HCT116 (cell line): ENCODE measurements at regions not wholly inside any gene's neighbourhood (a gene's known extent, or its start where the extent isn't known, plus 50 kb on each side); places are given as distances from the start of the nearest gene placed in this dataset.

Source experiments
- ATAC-seq: fragments of 200-7000 bp; cut with Tn5 transposase; 2 replicates; pipeline ENCODE4 v1.9.1; 2020; ENCODE audit warnings: mild to moderate bottlenecking, moderate library complexity
- BruUV-seq: library from RNA; stranded (reverse); fragments of 400-500 nt; replicated peaks from 2 replicates; lab custom pipeline; 2021; lab: Mats Ljungman, UMichigan
- CTCF ChIA-PET: fragments of 300-600 bp; sonication (Branson Sonifier 250); formaldehyde crosslinking; loops from one replicate; lab custom pipeline; 2021; ENCODE audit warnings: antibody characterized with exemption; lab: Charles Lee
- POLR2A ChIA-PET: fragments of 300-600, 350-600 bp; sonication (Branson Sonifier 250); formaldehyde crosslinking; loops from one replicate; lab custom pipeline; 2021; ENCODE audit warnings: antibody characterized with exemption; lab: Charles Lee
- RAD21 ChIA-PET, 2 experiments: fragments of 300-600 bp; sonication (Branson Sonifier 250); formaldehyde crosslinking; loops; one replicate each; lab custom pipeline; 2023; ENCODE audit warnings: low total read pairs in 2 of 2; ENCODE audit not compliant: uncharacterized antibody in 2 of 2, unreplicated experiment in 2 of 2, low non-redundant PET in 1 of 2; lab: Charles Lee
- DNase-seq: peaks from one replicate; pipeline ENCODE4 v3.0.0-alpha.2; 2010; ENCODE audit warnings: low read depth, low spot score
- H2AFZ ChIP-seq: fragments of 200-600 bp; shearing (Covaris generic), sonication (generic); 2 replicates; pipeline ENCODE4 v1.6.1; 2017; ENCODE audit warnings: low read depth, mixed run types, mixed read lengths, antibody characterized with exemption, low read length; ENCODE audit not compliant: poor library complexity, severe bottlenecking
- H3K27ac ChIP-seq: 2 replicates; pipeline ENCODE4 v1.5.1; 2012; ENCODE audit warnings: low read depth, low read length
- H3K27me3 ChIP-seq: fragments of 200-600 bp; sonication (generic); 2 replicates; pipeline ENCODE4 v1.6.1; 2016; ENCODE audit warnings: mixed run types, low read length, mixed read lengths; ENCODE audit not compliant: insufficient read depth
- H3K36me3 ChIP-seq, 2 experiments: fragments of 200-500 bp in 1 of 2; fragments of 200-600 bp in 1 of 2; sonication (Bioruptor generic) in 1 of 2; sonication (generic) in 1 of 2; 2 replicates each; pipeline versions ENCODE4 v1.5.1 to v1.6.1; 2014 to 2016; ENCODE audit warnings: low read length in 2 of 2, inconsistent platforms in 1 of 2, mixed read lengths in 1 of 2, mixed run types in 1 of 2; ENCODE audit not compliant: insufficient read depth in 2 of 2, control insufficient read depth in 1 of 2
- H3K4me1 ChIP-seq, 2 experiments: fragments of 200-600 bp in 1 of 2; sonication (generic) in 1 of 2; 2 replicates each; pipeline versions ENCODE4 v1.5.1 to v1.6.1; 2012 to 2017; ENCODE audit warnings: low read length in 2 of 2, inconsistent platforms in 1 of 2, mild to moderate bottlenecking in 1 of 2, mixed read lengths in 1 of 2, mixed run types in 1 of 2, moderate library complexity in 1 of 2; ENCODE audit not compliant: insufficient read depth in 2 of 2, control insufficient read depth in 1 of 2
- H3K4me2 ChIP-seq: fragments of 200-600 bp; sonication (generic); 2 replicates; pipeline ENCODE4 v1.6.1; 2017; ENCODE audit warnings: mixed run types, low read length, mixed read lengths
- H3K4me3 ChIP-seq, 2 experiments: fragments of 200-600 bp in 1 of 2; sonication (generic) in 1 of 2; replicated peaks in 1 of 2; 2 replicates each; pipeline ENCODE4 v1.5.1; 2011 to 2016; ENCODE audit warnings: low read length in 2 of 2, control low read depth in 1 of 2, low read depth in 1 of 2, mild to moderate bottlenecking in 1 of 2, mixed read lengths in 1 of 2, mixed run types in 1 of 2
- H3K79me2 ChIP-seq: fragments of 200-600 bp; sonication (generic); 2 replicates; pipeline ENCODE4 v1.6.1; 2017; ENCODE audit warnings: mild to moderate bottlenecking, mixed run types, low read length, moderate library complexity, mixed read lengths; ENCODE audit not compliant: insufficient read depth
- H3K9ac ChIP-seq: fragments of 200-600 bp; sonication (generic); 2 replicates; pipeline ENCODE4 v1.6.1; 2016; ENCODE audit warnings: low read length, mixed read lengths
- H3K9me2 ChIP-seq: fragments of 200-600 bp; sonication (generic), shearing (Covaris generic); 2 replicates; pipeline ENCODE4 v1.6.1; 2017; ENCODE audit warnings: mixed run types, mild to moderate bottlenecking, moderate library complexity; ENCODE audit not compliant: insufficient read depth
- H3K9me3 ChIP-seq, 2 experiments: fragments of 200-500 bp in 1 of 2; fragments of 200-600 bp in 1 of 2; sonication (Bioruptor generic) in 1 of 2; sonication (generic) in 1 of 2; 2 replicates each; pipeline ENCODE4 v1.6.1; 2014 to 2017; ENCODE audit warnings: low read length in 2 of 2, mixed read lengths in 2 of 2, inconsistent platforms in 1 of 2, low read depth in 1 of 2, mild to moderate bottlenecking in 1 of 2, mixed run types in 1 of 2, moderate library complexity in 1 of 2; ENCODE audit not compliant: control insufficient read depth in 1 of 2, insufficient read depth in 1 of 2
- H4K20me1 ChIP-seq: fragments of 200-600 bp; sonication (generic), shearing (Covaris generic); 2 replicates; pipeline ENCODE4 v1.6.1; 2017; ENCODE audit warnings: mixed run types, mild to moderate bottlenecking, moderate library complexity; ENCODE audit not compliant: insufficient read depth
- ATF3 ChIP-seq: IDR thresholded peaks from 2 replicates; pipeline ENCODE4 v1.6.1; 2012
- CBX3 ChIP-seq: IDR thresholded peaks from 2 replicates; pipeline ENCODE4 v1.6.1; 2012; ENCODE audit warnings: low read depth
- CEBPB ChIP-seq: IDR thresholded peaks from 2 replicates; pipeline ENCODE4 v1.6.1; 2012; ENCODE audit warnings: low read depth
- EGR1 ChIP-seq: IDR thresholded peaks from 2 replicates; pipeline ENCODE4 v1.6.1; 2012; ENCODE audit warnings: low read depth
- ELF1 ChIP-seq: IDR thresholded peaks from 2 replicates; pipeline ENCODE4 v1.6.1; 2012; ENCODE audit warnings: low read depth, borderline replicate concordance
- FOSL1 ChIP-seq: IDR thresholded peaks from 2 replicates; pipeline ENCODE4 v1.6.1; 2012; ENCODE audit warnings: low read depth
- JUND ChIP-seq: IDR thresholded peaks from 2 replicates; pipeline ENCODE4 v1.6.1; 2012
- POLR2A ChIP-seq: IDR thresholded peaks from 2 replicates; pipeline ENCODE4 v1.7.0; 2011; ENCODE audit warnings: borderline replicate concordance; ENCODE audit not compliant: insufficient read depth, insufficient read length; ENCODE audit errors: extremely low read depth
- RAD21 ChIP-seq: IDR thresholded peaks from 2 replicates; pipeline ENCODE4 v1.6.1; 2012; ENCODE audit warnings: low read depth, mild to moderate bottlenecking
- SP1 ChIP-seq: IDR thresholded peaks from 2 replicates; pipeline ENCODE4 v1.6.1; 2012; ENCODE audit warnings: low read depth
- TCF7L2 ChIP-seq: IDR thresholded peaks from 2 replicates; pipeline ENCODE4 v1.7.0; 2011; ENCODE audit warnings: borderline replicate concordance, inconsistent platforms; ENCODE audit not compliant: insufficient read depth, insufficient read length; ENCODE audit errors: extremely low read depth
- YY1 ChIP-seq: IDR thresholded peaks from 2 replicates; pipeline ENCODE4 v1.6.1; 2011; ENCODE audit warnings: low read length, low read depth, moderate library complexity, mild to moderate bottlenecking; ENCODE audit not compliant: insufficient replicate concordance; ENCODE audit errors: extremely low read depth
- ZBTB33 ChIP-seq: IDR thresholded peaks from 2 replicates; pipeline ENCODE4 v1.6.1; 2011; ENCODE audit warnings: mild to moderate bottlenecking, low read length, moderate library complexity; ENCODE audit not compliant: insufficient replicate concordance; ENCODE audit errors: extremely low read depth
- ZNF274 ChIP-seq: fragments of 200-500 bp; sonication (Bioruptor generic); IDR thresholded peaks from 2 replicates; pipeline ENCODE4 v1.6.1; 2014; ENCODE audit warnings: mild to moderate bottlenecking, low read depth, low read length, inconsistent platforms
- intact Hi-C: fragments of 100-400 bp; cut with micrococcal nuclease; formaldehyde crosslinking; loops from 2 replicates; pipeline ENCODE4 v1.10.0; 2022
- TF ChIP-seq, protein P1 (sequence below): IDR thresholded peaks from 2 replicates; pipeline ENCODE4 v1.6.1; 2012

DNA sequence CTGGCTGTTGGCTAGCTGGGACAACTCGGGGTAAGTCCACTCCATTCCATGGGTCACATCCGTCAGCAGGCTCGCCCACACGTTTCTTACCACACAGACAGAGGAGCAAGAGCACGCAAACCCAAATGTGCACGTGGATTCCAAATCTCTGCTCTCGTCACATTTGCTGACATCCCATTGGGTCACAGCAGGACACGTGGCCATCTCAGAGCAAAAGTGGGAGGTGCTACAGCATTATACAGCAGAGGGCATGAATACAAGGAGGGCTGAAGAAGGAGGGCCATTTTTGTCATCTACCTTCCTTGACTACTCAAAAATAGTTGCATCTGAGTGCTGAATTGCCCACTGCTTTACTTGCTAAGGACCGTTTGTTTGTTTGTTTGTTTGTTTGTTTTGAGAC is 84.7 kb downstream of the RBBP6 start:
- H3K27ac ChIP-seq = no peak overlapping the region
- BruUV-seq = no TSS peak
- H3K9me2 ChIP-seq = no peaks in the 10 kb centered on the region
- POLR2A ChIA-PET = no interaction called here
- H3K4me3 ChIP-seq = no peak overlapping the region
- H4K20me1 ChIP-seq = no peaks in the 10 kb centered on the region
- no peak overlapping the region for H2AFZ ChIP-seq
- TF ChIP-seq ELF1 (no peak), JUND (no peak), YY1 (no peak), ATF3 (no peak), ZBTB33 (no peak), RAD21 (no peak), CEBPB (no peak), CBX3 (no peak), ZNF274 (no peak), EGR1 (no peak), FOSL1 (no peak), SP1 (no peak), TCF7L2 (no peak), POLR2A (no peak)
- TF ChIP-seq, protein P1, sequence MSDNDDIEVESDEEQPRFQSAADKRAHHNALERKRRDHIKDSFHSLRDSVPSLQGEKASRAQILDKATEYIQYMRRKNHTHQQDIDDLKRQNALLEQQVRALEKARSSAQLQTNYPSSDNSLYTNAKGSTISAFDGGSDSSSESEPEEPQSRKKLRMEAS = no peak
- intact Hi-C loops = no loop called here
- H3K36me3 ChIP-seq = no peaks in the 10 kb centered on the region
- H3K4me1 ChIP-seq = no peaks in the 10 kb centered on the region
- CTCF ChIA-PET = no interaction called here
- H3K27me3 ChIP-seq = no peaks in the 10 kb centered on the region
- ATAC-seq (no peak), DNase-seq (no peak)
- no peaks in the 10 kb centered on the region for H3K79me2 ChIP-seq
- H3K9me3 ChIP-seq = no peaks in the 10 kb centered on the region
- RAD21 ChIA-PET = no interaction called here
- H3K4me2 ChIP-seq = no peak overlapping the region
- H3K9ac ChIP-seq = no peak overlapping the region
